Rectal smooth muscle tissue (tissue), 1 donor: ENCODE measurements at regions not wholly inside any gene's neighbourhood (a gene's known extent, or its start where the extent isn't known, plus 50 kb on each side); places are given as distances from the start of the nearest gene placed in this dataset.
"Not testable (repeated sequence)": the region's sequence is repeated elsewhere in the genome, so short reads cannot be mapped to it uniquely, and the experiment has no call there.

ENCODE experiments used
- H3K27ac ChIP-seq: one replicate; pipeline ENCODE4 v1.7.0; 2013; ENCODE audit warnings: low read depth, low read length, inconsistent platforms
- H3K27me3 ChIP-seq: one replicate; pipeline ENCODE4 v1.7.0; 2013; ENCODE audit warnings: low read length; ENCODE audit not compliant: control insufficient read depth, insufficient read depth
- H3K36me3 ChIP-seq: one replicate; pipeline ENCODE4 v1.7.0; 2013; ENCODE audit warnings: low read length; ENCODE audit not compliant: control insufficient read depth, insufficient read depth
- H3K4me1 ChIP-seq: one replicate; pipeline ENCODE4 v1.7.0; 2013; ENCODE audit warnings: low read length; ENCODE audit not compliant: control insufficient read depth, insufficient read depth
- H3K4me3 ChIP-seq: one replicate; pipeline ENCODE4 v1.7.0; 2013; ENCODE audit warnings: low read length
- H3K9ac ChIP-seq: one replicate; pipeline ENCODE4 v1.7.0; 2013; ENCODE audit warnings: low read length

DNA sequence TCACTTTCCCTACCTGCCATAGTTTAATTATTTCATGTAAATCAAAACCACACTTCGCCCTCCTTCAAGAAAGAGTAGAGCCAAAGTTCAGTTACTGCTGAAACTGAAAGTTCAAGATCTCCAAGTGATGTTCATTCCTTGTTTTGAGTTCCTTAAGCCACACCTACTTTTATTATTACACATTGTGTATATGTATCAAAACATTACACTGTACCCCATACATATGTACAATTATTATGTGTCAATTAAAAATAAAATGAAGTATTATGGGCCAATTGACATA lies 892.3 kb upstream of the NDST4 start:
- no peak overlapping the region for H3K27ac ChIP-seq

DNA sequence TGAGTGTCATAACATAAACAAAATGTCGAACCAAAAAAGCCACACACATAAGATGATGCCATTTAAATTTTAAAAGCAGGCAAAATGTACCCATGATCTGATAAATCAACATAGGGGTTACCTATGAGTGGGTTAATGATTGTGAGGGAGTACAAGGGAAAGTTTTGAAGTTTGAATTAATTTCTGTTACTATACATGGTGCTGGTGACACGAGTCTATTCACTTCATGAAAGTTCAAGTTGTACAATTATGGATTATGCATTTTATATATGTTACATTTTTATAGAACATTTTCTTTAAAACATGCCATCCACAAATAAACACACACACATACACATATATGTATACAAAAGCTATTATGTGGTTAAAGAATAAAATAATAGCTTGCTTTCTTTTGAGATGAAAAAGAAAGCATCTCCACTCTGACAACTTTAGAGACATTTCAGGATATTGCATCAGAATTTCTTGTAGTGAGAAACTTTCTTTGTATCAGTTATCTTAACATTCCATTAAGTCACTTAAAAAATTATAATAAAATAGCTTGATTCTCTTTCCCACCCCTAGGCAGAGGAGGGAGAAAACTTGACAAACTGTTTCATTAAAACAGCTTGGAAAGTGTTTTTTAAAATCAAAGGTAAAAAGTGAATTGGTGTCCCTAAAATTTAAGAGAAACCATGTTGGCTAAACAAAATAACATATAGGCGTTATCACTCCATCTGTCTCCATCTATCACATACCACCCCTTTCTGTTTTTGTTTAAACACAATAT lies 891.8 kb upstream of the NDST4 start:
- no peaks in the 10 kb centered on the region for H3K27me3 ChIP-seq
- H3K4me3 ChIP-seq: no peak overlapping the region
- H3K9ac ChIP-seq: no peak overlapping the region
- no peak overlapping the region for H3K27ac ChIP-seq
- no peaks in the 10 kb centered on the region for H3K4me1 ChIP-seq
- no peaks in the 10 kb centered on the region for H3K36me3 ChIP-seq

More for the DNA sequence above, 892.3 kb upstream of the NDST4 start:
- no peaks in the 10 kb centered on the region for H3K4me1 ChIP-seq
- H3K9ac ChIP-seq: no peak overlapping the region
- H3K27me3 ChIP-seq: no peaks in the 10 kb centered on the region
- H3K4me3 ChIP-seq: no peak overlapping the region
- no peaks in the 10 kb centered on the region for H3K36me3 ChIP-seq

DNA sequence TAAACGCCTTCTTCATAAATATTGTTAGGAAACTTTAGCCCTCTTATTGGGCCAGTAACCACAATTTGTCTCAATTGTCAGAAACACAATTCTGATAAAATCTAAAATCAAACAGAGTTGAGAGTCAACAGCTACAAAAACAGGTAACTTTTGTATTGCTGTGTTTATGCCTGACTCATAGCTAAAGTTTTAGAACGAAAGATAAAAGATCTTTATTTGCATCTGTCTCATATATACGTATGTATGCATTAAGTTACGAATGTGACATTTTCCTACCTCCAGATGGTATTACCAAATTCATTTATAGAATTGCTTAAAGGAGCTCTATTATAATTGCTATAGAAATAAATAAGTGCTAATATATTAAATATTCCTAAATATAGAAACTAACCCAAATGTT lies 887.9 kb upstream of the NDST4 start:
- no peaks in the 10 kb centered on the region for H3K4me1 ChIP-seq
- no peak overlapping the region for H3K4me3 ChIP-seq
- no peaks in the 10 kb centered on the region for H3K36me3 ChIP-seq
- H3K9ac ChIP-seq: no peak overlapping the region
- H3K27ac ChIP-seq: no peak overlapping the region
- no peaks in the 10 kb centered on the region for H3K27me3 ChIP-seq

- Histone ChIP-seq H3K4me3 (no peak overlapping the region), H3K36me3 (no peaks in the 10 kb centered on the region), H3K9ac (no peak overlapping the region), H3K27me3 (no peaks in the 10 kb centered on the region), H3K4me1 (no peaks in the 10 kb centered on the region), H3K27ac (no peak overlapping the region)
These were observed 873.2 kb upstream of the NDST4 start for GRCh38 chr4:115986573-115986972.

- not testable (repeated sequence) for H3K36me3 ChIP-seq, H3K9ac ChIP-seq, H3K27me3 ChIP-seq, H3K4me1 ChIP-seq, H3K27ac ChIP-seq, H3K4me3 ChIP-seq
These were observed 862.1 kb upstream of the NDST4 start for GRCh38 chr4:115975421-115976001.

GRCh38 chr4:115973768-115974167 lies 860.3 kb upstream of the NDST4 start:
- Histone ChIP-seq H3K9ac (no peak overlapping the region), H3K27me3 (no peaks in the 10 kb centered on the region), H3K36me3 (no peaks in the 10 kb centered on the region), H3K4me1 (no peaks in the 10 kb centered on the region), H3K4me3 (no peak overlapping the region), H3K27ac (no peak overlapping the region)

GRCh38 chr4:115972967-115973366 lies 859.5 kb upstream of the NDST4 start:
- no peaks in the 10 kb centered on the region for H3K36me3 ChIP-seq
- H3K4me3 ChIP-seq: no peak overlapping the region
- H3K27ac ChIP-seq: no peak overlapping the region
- no peaks in the 10 kb centered on the region for H3K27me3 ChIP-seq
- H3K4me1 ChIP-seq: no peaks in the 10 kb centered on the region
- no peak overlapping the region for H3K9ac ChIP-seq

- H3K27me3 ChIP-seq: no peaks in the 10 kb centered on the region
- no peak overlapping the region for H3K4me3 ChIP-seq
- H3K9ac ChIP-seq: no peak overlapping the region
- no peaks in the 10 kb centered on the region for H3K4me1 ChIP-seq
- H3K36me3 ChIP-seq: no peaks in the 10 kb centered on the region
- H3K27ac ChIP-seq: no peak overlapping the region
These were observed 857.4 kb upstream of the NDST4 start for GRCh38 chr4:115970859-115971258.

DNA sequence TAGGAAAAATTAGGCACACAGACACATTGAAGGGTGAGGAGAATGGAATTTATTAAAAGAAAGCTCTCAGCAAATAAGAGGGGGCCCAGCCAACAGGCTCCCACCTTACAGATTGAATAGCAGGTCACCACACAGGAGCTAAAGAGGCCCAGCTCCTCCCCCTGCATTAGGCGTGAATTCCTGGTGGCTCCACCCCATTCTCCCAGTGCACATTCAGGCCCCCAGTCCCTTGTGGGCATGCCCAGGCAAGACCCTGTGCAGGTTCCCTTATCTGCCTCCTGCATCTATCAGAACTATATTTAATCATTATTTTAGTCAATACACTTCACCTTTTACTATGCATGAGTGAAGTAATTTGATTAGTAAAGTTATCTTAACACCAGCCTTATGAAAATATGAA lies 856.3 kb upstream of the NDST4 start:
- Histone ChIP-seq H3K36me3 (no peaks in the 10 kb centered on the region), H3K4me1 (no peaks in the 10 kb centered on the region), H3K27me3 (no peaks in the 10 kb centered on the region), H3K27ac (no peak overlapping the region), H3K4me3 (no peak overlapping the region), H3K9ac (no peak overlapping the region)

GRCh38 chr4:115965588-115965987 lies 852.2 kb upstream of the NDST4 start:
- Histone ChIP-seq H3K27ac (no peak overlapping the region), H3K27me3 (no peaks in the 10 kb centered on the region), H3K4me1 (no peaks in the 10 kb centered on the region), H3K4me3 (no peak overlapping the region), H3K9ac (no peak overlapping the region), H3K36me3 (no peaks in the 10 kb centered on the region)

DNA sequence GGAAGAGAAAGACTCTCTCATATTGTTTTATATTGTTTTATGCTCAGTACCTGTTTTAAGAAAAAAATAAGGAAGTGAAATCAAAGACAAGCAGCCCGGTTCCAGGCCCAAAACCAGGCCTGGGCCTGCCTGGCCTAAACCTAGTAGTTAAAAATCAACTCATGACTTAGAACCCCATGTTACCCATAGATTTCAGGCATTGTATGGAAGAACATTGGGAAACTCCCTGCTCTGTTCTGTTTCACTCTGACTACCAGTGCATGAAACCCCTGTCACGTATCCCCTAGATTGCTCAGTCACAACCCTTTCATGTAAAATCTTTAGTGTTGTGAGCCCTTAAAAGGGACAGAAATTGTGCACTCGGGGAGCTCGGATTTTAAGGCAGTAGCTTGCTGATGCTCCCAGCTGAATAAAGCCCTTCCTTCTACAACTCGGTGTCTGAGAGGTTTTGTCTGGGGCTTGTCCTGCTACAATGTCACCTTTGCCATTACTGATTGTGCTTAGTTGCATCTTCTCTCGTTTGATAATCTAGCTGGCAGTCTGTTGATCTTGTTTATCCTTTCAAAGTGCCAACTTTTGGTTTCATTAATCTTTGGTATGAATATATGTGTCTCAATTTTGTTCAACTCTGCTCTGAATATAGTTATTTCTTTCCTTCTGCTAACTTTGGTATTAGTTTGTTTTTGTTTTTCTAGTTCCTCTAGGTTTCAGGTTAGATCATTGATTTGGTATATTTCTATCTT lies 842.8 kb upstream of the NDST4 start:
- not testable (repeated sequence) for H3K27ac ChIP-seq, H3K9ac ChIP-seq, H3K4me3 ChIP-seq, H3K27me3 ChIP-seq, H3K36me3 ChIP-seq, H3K4me1 ChIP-seq

DNA sequence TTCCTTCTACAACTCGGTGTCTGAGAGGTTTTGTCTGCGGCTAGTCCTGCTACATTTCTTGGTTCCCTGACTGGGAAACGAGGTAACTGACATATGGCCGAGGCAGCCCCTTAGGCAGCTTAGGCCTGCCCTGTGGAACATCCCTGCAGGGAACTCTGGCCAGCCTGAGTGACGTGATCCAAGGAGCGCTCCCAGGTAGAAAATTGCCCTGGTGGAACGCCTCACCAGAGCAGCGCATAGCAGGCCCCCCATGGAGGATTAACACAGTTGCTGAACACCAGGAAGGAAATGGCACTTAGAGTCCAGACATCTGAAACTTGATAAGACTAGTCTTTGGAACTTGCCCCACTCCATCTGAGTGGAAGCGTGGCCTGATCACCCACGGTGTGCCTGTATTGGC lies 837.4 kb upstream of the NDST4 start:
- no peaks in the 10 kb centered on the region for H3K36me3 ChIP-seq
- H3K4me3 ChIP-seq: no peak overlapping the region
- H3K27me3 ChIP-seq: no peaks in the 10 kb centered on the region
- H3K4me1 ChIP-seq: no peaks in the 10 kb centered on the region
- H3K9ac ChIP-seq: no peak overlapping the region
- no peak overlapping the region for H3K27ac ChIP-seq
